ENCODE measurements at regions not wholly inside any gene's neighbourhood (a gene's known extent, or its start where the extent isn't known, plus 50 kb on each side); places are given as distances from the start of the nearest gene placed in this dataset.
A peak's percentile ranks its signal among the peaks of the same experiment; 100 is the strongest.

DNA sequence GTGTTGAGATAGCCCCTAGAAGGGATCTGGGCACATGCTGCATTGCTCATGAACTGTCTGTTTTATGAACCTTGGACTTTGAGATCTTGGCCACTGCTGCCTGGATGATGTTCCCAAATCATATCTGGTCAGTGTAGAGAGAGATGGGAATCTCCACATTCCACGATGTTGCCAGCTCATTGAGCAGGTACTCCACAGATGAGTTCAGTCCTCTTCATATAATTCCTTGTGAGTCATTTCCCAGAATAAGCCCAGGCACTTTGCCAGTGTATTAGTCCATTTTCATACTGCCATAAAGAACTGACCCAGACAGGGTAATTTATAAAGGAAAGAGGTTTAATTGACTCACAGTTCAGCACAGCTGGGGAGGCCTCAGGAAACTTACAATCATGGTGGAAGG, 254.0 kb upstream of the RUNX1 start:
- H3K27ac ChIP-seq (ENCODE audit: extremely low read length, insufficient read depth, low read length): no peak overlapping the region
- CTCF ChIA-PET (ENCODE audit: low intra/inter-chr PET ratio, low total read pairs): no interaction called here
- 0% methylated on average over 1 of the region's 1 CpG for WGBS (ENCODE audit: low lambda C conversion rate)
- no peak overlapping the region for H2AFZ ChIP-seq (ENCODE audit: low read length)
- intact Hi-C loops (cut with micrococcal nuclease; ENCODE audit: unreplicated experiment): no loop called here
- TF ChIP-seq FLYWCH1 (CRISPR knock-in tag; IDR thresholded peaks at IDR 0.05) (no peak), ZNF558 (CRISPR knock-in tag; IDR thresholded peaks at IDR 0.05; ENCODE audit: borderline replicate concordance) (no peak), HCFC1 (IDR thresholded peaks at IDR 0.05; ENCODE audit: low read depth, low read length) (no peak), HNRNPLL (IDR thresholded peaks at IDR 0.05; ENCODE audit: low read depth, low read length, poor library complexity, severe bottlenecking) (no peak), ZNF563 (CRISPR knock-in tag; IDR thresholded peaks at IDR 0.05) (no peak), SOX5 (CRISPR knock-in tag; IDR thresholded peaks at IDR 0.05; ENCODE audit: borderline replicate concordance) (no peak), ZNF567 (CRISPR knock-in tag; IDR thresholded peaks at IDR 0.05; ENCODE audit: borderline replicate concordance) (no peak), RNF2 (conservative IDR thresholded peaks at IDR 0.05; ENCODE audit: low read depth) (no peak), ZNF543 (CRISPR knock-in tag; IDR thresholded peaks at IDR 0.05) (no peak), RFX5 (IDR thresholded peaks at IDR 0.05; ENCODE audit: low read depth, low read length) (no peak), KLF9 (CRISPR knock-in tag; IDR thresholded peaks at IDR 0.05; ENCODE audit: low read depth) (no peak), KLF13 (CRISPR knock-in tag; IDR thresholded peaks at IDR 0.05) (no peak)
- no peak overlapping the region for H3K4me3 ChIP-seq (replicated peaks in 1 of 3; ENCODE audit: insufficient read depth in 1 of 3, low read depth in 2 of 3, low read length in 3 of 3)
- no peaks in the 10 kb centered on the region for H3K79me2 ChIP-seq (ENCODE audit: insufficient read depth, low read length)
- no peak overlapping the region for H3K4me2 ChIP-seq (ENCODE audit: low read depth, low read length)
- no peaks in the 10 kb centered on the region for H3K27me3 ChIP-seq (ENCODE audit: control insufficient read depth in 1 of 2, insufficient read depth in 2 of 2, low read length in 2 of 2)
- in situ Hi-C loops (cut with HindIII; ENCODE audit: extremely low pct_ligation_motif_present, low pct_unique_long_range_greater_than_20kb): no loop called here
- no peaks in the 10 kb centered on the region for H4K20me1 ChIP-seq (ENCODE audit: insufficient read depth, low read length)
- no peaks in the 10 kb centered on the region for H3K9me3 ChIP-seq (ENCODE audit: low read length)
- FAIRE-seq: no peak
- no peak for DNase-seq (ENCODE audit: low spot score)
- POLR2A ChIA-PET: no interaction called here
- H3K9ac ChIP-seq (ENCODE audit: insufficient read depth, low read depth, low read length): no peak overlapping the region
- no peaks in the 10 kb centered on the region for H3K4me1 ChIP-seq (ENCODE audit: insufficient read depth, low read length)
- ATAC-seq: no peak
- no peaks in the 10 kb centered on the region for H3K36me3 ChIP-seq (replicated peaks in 1 of 2; ENCODE audit: control insufficient read depth in 1 of 2, insufficient read depth in 2 of 2, low read length in 2 of 2)
- no TSS peak for BruUV-seq (replicated peaks)

DNA sequence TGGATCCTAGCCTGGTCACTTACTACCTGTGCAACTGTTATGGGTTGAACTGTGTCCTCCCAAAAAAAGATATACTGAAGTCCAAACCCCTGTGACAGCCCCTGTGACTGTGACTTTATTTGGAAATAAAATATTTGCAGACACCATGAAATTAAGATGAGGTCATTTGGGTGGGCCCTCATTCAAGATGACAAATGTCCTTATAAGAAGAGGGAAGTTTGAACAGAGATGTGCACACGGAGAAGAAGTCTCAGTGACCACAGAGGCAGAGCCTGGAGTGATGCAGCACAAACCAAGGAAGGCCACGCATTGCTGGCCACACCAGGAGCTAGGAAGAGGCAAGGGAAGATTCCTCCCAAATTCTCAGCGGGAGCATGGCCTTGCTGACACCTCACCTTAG, 249.7 kb upstream of the RUNX1 start:
- ChIA-PET CTCF (ENCODE audit: low intra/inter-chr PET ratio, low total read pairs) (no interaction called here), POLR2A (no interaction called here)
- FAIRE-seq (no peak), DNase-seq (ENCODE audit: low spot score) (no peak), ATAC-seq (no peak)
- no peaks in the 10 kb centered on the region for H3K4me1 ChIP-seq (ENCODE audit: insufficient read depth, low read length)
- no peak overlapping the region for H3K4me2 ChIP-seq (ENCODE audit: low read depth, low read length)
- no peaks in the 10 kb centered on the region; a peak in 1 of 5 replicates for H3K27me3 ChIP-seq (ENCODE audit: control insufficient read depth in 1 of 2, insufficient read depth in 2 of 2, low read length in 2 of 2)
- no peaks in the 10 kb centered on the region for H3K9me3 ChIP-seq (ENCODE audit: low read length)
- H3K4me3 ChIP-seq (replicated peaks in 1 of 3; ENCODE audit: insufficient read depth in 1 of 3, low read depth in 2 of 3, low read length in 3 of 3): no peak overlapping the region
- no TSS peak for BruUV-seq (replicated peaks)
- intact Hi-C loops (cut with micrococcal nuclease; ENCODE audit: unreplicated experiment): no loop called here
- TF ChIP-seq ZNF180 (CRISPR knock-in tag; IDR thresholded peaks at IDR 0.05; ENCODE audit: borderline replicate concordance, low read depth): no peak
- no peak for TF ChIP-seq FIP1L1 (IDR thresholded peaks at IDR 0.05; ENCODE audit: borderline replicate concordance, insufficient read depth, low read depth, low read length)
- TF ChIP-seq HES4 (CRISPR knock-in tag; IDR thresholded peaks at IDR 0.05; ENCODE audit: borderline replicate concordance): no peak
- TF ChIP-seq ATF7 (IDR thresholded peaks at IDR 0.05): 0 out of 2 replicates have a peak, but pooled peaks have one; percentile 12
- no peak for TF ChIP-seq ATF7 (CRISPR knock-in tag; IDR thresholded peaks at IDR 0.05)
- TF ChIP-seq BHLHE40 (IDR thresholded peaks at IDR 0.05; ENCODE audit: low read length): no peak
- no peaks in the 10 kb centered on the region for H3K79me2 ChIP-seq (ENCODE audit: insufficient read depth, low read length)
- H2AFZ ChIP-seq (ENCODE audit: low read length): no peak overlapping the region
- H3K9ac ChIP-seq (ENCODE audit: insufficient read depth, low read depth, low read length): no peak overlapping the region
- 26% methylated on average over 3 of the region's 3 CpGs for WGBS (ENCODE audit: low lambda C conversion rate)
- in situ Hi-C loops (cut with HindIII; ENCODE audit: extremely low pct_ligation_motif_present, low pct_unique_long_range_greater_than_20kb): no loop called here
- H3K27ac ChIP-seq (ENCODE audit: extremely low read length, insufficient read depth, low read length): no peak overlapping the region
- no peaks in the 10 kb centered on the region for H3K36me3 ChIP-seq (replicated peaks in 1 of 2; ENCODE audit: control insufficient read depth in 1 of 2, insufficient read depth in 2 of 2, low read length in 2 of 2)
- H4K20me1 ChIP-seq (ENCODE audit: insufficient read depth, low read length): no peaks in the 10 kb centered on the region

Data from HepG2 (cell line).